SW 1271 (cell line): ENCODE measurements at regions not wholly inside any gene's neighbourhood (a gene's known extent, or its start where the extent isn't known, plus 50 kb on each side); places are given as distances from the start of the nearest gene placed in this dataset.
"Not testable (repeated sequence)": the region's sequence is repeated elsewhere in the genome, so short reads cannot be mapped to it uniquely, and the experiment has no call there.

Experiments
- DNase-seq, 2 experiments: peaks; one replicate each; lab custom pipeline; 2025; lab: John Stamatoyannopoulos, UW

DNA sequence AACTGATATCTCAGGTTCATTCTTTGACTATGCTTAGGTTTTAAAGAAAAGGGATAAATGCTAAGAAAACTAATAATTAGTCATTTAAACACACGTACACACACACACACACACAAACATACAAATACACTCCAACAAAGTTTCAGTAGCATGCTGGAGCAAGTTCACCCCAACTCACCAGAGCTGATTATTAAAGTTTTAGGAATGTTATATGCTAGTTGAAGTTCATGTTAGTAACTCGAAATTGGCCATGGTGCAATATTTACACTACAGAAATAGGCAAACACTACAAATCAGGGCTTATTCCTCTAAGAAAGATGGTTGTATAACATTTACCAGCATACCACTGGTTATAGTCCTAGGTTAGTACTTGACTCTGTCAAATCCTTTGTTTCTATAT is 384.0 kb upstream of the DIPK2B start:
- DNase-seq: no peak

DNA sequence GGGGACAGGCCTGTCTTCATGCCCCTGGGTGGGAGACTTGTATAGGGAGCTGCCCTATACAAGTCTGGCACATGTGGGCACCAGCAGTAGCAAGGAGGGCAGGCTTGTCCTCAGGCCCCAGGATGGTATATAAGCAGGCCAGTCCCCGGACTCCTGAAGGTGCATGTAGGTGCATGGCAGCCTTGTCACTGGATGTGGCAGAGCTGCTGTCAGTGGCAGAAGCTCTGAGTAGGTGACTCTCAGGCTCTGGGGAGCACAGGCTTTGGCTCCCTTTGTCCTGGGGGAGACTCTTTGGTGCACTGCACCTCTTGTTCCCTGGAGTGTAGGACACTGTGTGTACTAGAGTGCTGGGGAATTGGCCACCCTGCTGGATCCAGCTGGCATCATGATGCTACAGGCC is 376.7 kb upstream of the DIPK2B start:
- DNase-seq: no peak

GRCh38 chrX:45571453-45571852 is 370.8 kb upstream of the DIPK2B start:
- DNase-seq: no peak

- DNase-seq: no peak
These were observed 365.8 kb upstream of the DIPK2B start for GRCh38 chrX:45566456-45566855.

- DNase-seq: peak in 1 of 2 experiments; percentile 8
These were observed 356.7 kb upstream of the DIPK2B start for GRCh38 chrX:45557387-45557786.

DNA sequence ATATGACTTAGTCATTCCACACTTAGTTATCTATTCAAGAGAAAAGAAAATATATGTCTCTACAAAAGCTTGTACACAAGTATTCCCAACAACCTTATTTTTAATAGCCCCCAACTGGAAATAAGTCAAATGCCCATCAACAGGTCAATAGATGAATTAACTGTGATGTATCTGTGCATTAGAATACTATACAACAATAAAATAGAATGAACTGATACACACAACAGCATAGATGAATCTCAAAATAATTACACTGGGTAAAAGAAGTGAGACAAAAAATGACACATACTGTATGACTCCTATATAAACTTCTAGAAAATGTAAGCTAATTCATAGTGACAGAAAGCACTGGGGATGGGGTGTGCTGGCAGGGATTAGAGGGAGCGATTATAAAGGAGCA is 354.1 kb upstream of the DIPK2B start:
- DNase-seq: no peak

DNA sequence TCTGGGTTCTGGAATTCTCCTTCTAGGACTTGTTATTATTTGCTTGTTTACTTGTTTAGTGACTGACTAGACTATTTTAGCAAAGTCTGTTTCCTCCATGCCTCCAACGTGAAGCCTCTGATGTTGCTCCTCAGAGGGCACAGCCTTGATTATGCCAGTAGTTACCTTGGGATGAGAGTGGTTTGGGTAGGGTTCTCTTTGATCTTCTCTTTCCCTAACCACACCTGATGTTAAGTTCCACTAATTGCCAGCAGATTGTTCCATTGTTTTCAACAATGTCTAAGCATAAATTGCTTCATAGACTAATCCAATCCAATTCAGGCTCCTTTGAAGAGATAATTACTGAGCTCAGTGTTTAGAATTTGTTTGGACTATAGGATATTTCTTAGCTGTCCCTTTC is 352.7 kb upstream of the DIPK2B start:
- DNase-seq: no peak

GRCh38 chrX:45546697-45547096 is 346.0 kb upstream of the DIPK2B start:
- DNase-seq: not testable (repeated sequence)

DNA sequence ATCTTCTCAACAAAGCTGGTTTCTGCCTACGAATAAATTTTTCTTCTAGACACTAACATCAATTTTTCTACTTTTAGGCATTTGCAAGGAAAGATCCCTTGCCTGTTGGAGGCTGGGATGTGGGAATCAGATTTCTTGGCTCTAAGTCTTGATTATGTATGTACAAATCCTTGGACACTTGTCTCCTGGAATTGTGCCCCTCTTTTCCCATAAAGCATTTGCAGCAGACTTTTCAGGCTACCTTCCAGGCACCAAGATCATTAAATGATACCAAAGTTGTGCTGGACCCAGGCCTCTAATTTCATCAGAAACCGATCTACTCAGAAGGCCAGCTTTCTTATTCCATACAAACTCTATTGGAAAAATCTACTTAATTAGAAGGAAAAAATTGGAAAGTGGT is 339.5 kb upstream of the DIPK2B start:
- DNase-seq: no peak

- no peak for DNase-seq
These were observed 337.3 kb upstream of the DIPK2B start for GRCh38 chrX:45537936-45538335.

DNA sequence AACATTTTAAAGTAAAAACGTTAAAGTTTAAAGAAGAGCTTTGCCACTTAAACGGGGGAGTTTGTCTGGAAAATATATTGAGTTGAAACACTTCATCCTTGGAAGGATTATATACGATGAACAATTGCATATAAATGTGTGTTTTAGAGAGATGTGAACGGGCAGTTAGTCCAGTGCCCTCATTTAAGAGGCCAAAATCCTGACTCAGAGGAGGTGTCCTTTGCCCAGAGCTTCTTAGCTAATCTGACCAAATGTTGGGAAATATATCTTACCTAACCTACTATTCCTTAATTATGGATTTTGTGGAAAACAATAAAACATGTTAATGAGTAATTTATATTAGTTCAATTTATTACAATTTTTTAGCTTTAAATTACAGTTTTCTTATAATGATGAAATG is 327.2 kb upstream of the DIPK2B start:
- no peak for DNase-seq

DNA sequence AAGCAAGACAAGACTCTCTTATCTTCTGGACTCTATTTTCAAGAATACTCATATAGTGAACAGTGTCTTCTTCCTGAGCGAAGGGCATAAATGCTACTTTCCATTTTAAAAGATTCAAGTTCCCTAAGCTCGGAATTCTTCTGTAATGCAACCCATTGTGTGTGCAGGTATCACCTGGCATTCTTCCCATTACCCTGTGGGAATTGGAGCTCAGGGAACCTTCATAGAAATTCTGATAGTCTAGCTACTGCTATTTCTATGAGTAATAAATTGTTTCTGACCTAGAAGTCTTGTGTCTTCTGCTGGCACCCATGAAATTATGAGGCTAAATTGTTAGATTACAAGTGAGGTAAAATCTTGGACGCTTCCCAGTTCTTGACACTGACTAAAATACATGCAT is 324.1 kb upstream of the DIPK2B start:
- no peak for DNase-seq

DNA sequence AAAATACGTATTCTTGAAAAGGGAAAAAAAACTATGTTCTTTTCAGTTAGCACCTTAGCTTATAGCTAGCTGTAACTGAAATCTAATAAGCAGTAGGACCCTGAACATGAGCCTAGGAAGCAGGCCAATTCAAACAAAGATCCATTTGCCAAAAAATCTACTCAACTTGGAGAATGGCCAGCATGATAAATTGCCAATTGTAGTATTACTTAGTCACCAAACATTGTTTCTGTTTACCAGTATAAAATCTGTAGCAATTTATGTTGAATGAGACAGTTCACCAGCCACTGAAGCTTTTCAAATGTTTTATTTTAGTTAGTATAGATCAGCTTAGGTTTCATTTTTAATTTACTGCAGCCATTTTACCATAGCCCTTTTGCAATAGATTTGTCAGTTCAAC is 323.6 kb upstream of the DIPK2B start:
- no peak for DNase-seq

- no peak for DNase-seq
These were observed 317.9 kb upstream of the DIPK2B start for GRCh38 chrX:45518552-45518951.

DNA sequence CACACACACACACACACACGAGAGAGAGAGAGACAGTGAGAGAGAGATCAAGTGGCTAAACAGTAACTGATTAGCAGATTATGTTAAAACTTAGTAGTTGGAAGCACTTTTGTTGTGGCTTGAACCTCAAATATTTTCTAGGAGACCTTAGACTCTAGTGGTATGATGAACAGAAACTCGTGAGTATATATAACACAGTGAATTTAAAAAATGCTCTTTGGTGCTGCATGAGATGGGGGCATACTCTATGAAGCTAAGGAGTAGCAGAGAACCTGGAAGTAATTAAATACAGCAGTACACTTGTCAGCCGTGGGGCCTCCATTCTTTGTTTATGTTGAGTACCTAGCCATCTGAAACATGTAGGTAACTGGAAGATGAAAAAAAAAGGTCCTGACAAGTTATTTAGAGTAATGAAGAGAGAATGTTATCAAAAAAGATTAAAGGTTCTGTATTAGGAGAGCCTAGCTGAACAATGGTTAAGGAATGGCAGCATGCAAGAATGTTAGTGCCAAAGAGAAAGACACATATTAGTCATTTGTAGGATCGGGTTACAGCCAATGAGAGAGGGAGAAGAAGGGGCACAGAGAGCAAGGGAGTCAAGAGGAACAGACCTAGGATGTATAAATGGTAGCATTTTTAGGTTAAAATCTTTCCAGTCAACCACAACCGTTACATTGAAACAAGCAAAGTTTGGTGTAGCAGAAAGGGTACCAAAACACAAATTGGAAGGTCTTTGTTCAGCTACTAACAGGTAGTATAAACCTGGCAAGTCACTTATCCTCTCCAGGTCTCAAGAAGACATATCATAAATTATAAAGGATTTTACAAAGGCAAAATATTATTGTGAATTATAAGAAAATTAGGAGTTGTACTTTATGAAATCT is 316.7 kb upstream of the DIPK2B start:
- peak in 1 of 2 experiments; percentile 35 for DNase-seq

- DNase-seq: peak; percentile 23 to 75
These were observed 314.9 kb upstream of the DIPK2B start for GRCh38 chrX:45515262-45516215.

DNA sequence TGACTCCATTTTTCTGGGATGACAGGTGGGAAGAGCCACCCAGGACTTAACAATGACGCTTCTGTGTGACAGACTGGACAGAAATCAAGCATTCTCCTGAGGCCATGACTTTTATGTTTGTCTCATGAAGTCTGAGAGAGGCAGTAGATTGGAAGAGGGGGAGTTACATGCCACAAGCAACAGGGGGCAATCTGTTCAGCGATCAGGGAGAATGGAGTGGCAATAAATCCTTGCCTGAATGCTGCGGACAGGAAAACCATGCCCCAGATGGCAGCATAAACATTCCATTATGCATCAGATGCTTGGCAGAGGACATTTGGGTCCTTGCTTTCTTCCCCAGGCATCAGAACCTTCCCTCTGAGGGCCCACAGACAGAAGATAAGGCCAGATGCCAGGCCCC is 312.4 kb upstream of the DIPK2B start:
- DNase-seq: no peak

DNA sequence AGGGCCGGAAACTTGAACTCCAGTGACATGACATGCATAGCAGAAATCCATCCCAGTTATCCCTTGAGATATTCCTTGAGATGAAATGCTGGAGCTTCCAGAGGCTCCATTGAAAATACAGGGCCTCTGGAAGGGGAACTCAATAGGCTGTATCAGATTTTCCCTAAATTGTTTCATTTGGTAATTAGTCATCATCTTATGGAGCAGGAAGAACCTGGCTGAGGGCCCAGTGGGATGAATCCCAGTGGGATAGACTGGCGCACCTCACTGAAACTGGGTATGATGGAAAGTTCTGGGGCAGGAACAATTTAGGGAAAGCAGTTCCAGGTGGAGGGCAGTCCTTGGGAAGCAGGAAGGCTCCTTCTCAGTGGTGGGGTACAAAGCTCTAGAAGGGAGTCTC is 307.8 kb upstream of the DIPK2B start:
- no peak for DNase-seq

DNA sequence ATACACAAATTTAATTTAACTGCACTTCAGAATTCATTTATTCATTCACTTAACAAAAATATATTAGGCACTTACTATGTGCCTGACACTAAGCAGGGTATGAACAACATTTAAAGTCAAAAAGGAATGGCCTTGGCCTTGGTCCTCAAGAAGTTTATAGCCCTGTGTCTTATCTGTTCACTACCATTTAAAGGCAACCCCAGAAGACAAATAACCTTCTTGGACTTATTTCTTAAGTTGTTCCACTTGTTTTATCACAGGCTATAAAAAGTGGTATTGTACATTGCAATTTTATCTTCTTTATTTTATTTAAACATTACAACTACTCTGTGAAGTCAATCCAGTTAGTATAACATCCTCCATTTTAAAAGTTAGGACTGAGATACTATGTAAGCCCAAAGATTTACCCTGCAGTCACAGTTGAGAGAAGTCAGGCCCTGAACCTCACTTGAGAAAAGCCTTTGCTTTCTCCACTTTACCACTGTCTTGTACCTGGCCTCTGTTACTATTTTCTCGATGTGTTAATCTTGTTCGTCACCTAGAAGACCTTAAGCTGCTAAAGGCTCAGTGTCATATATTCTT is 305.6 kb upstream of the DIPK2B start:
- DNase-seq: no peak

- no peak for DNase-seq
These were observed 304.5 kb upstream of the DIPK2B start for GRCh38 chrX:45505214-45505613.

- not testable (repeated sequence) for DNase-seq
These were observed 303.2 kb upstream of the DIPK2B start for GRCh38 chrX:45503787-45504362.

- DNase-seq: no peak
These were observed 301.7 kb upstream of the DIPK2B start for GRCh38 chrX:45502396-45502795.
